ENCODE measurements at regions not wholly inside any gene's neighbourhood (a gene's known extent, or its start where the extent isn't known, plus 50 kb on each side); places are given as distances from the start of the nearest gene placed in this dataset.
"Not testable (repeated sequence)": the region's sequence is repeated elsewhere in the genome, so short reads cannot be mapped to it uniquely, and the experiment has no call there.

GRCh38 chr7:67901808-67902480 is 905.3 kb downstream of the TYW1 start:
- no peak for DNase-seq (ENCODE audit: low read depth, low spot score)

GRCh38 chr7:67907792-67908191 is 911.2 kb downstream of the TYW1 start:
- DNase-seq (ENCODE audit: low read depth, low spot score): no peak

DNA sequence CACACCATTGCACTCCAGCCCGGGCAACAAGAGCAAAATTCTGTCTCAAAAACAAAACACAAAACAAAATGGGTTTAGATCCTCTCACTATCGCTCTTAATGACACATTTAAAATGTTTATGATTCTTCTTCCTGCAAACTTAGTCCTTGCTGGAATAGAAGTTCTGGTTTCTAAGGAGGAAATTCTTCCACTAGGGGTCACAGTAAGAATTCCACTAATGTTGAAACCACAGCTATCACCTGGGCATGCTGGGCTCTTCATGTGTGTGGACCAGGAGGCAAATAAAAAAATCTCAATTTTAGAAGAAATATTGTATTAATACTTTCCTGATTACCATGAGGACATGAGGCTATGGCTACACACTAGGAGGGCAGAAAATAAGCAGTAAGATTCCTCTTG is 915.8 kb downstream of the TYW1 start:
- DNase-seq (ENCODE audit: low read depth, low spot score): no peak

DNA sequence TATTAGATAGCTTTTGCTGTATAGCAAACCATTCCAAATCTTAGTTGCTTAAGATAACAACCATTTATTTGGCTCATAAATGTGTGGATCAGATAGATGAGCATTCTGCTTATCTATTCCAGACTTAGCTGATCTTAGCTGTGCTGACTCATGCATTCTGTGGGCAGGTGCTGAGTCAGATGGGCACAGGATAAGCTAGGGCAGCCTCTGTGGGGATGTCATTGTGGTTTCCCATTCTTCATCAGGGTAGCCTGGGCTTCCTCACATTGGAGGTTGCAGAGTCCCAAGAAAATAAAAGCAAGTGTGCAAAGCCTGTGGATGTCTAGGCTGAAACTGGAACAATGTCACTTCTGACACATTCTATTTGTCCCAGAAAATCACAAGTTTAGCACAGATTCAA is 917.0 kb downstream of the TYW1 start:
- no peak for DNase-seq (ENCODE audit: low read depth, low spot score)

GRCh38 chr7:67916111-67916510 is 919.5 kb downstream of the TYW1 start:
- DNase-seq (ENCODE audit: low read depth, low spot score): not testable (repeated sequence)

DNA sequence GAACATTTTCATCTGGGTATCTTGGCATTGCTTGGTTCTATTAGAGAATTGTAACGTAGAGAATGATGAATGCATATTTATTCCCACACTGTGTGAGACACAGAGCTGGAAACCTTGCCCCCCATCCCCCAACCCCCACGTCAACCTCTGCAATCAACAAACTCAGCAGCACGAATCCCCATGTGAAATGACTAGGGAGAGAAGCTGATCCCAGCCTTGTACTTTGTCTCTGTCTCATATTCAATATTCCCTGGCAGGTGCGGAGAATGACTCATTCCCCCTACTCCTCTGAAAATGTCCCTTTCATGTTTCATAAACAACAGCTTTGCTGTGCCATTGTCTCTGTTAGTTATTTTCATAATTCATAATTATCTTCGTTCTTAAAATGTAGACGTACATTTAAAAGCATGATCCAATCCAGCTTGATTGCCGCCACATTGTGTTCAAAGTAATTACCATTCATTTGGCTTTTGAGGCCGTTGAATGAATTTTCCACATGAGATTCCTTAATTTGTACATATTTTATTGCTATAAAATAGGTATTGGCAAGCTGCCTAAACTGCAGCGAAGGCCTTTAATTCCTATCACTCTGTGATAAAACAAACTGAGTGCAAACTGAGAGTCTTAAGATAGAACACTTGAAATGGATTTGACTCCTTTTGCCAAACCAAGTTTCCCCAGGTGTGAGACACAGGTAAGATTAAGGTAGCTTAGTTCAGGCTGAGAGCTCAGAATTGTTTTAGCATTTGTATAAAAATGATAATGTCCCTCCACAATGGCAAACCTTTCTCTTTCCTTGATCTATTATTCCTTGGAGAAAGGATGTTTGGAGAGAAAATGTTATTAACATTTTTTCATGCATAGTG is 920.2 kb downstream of the TYW1 start:
- DNase-seq (ENCODE audit: low read depth, low spot score): no peak

GRCh38 chr7:67917437-67917755 is 920.8 kb downstream of the TYW1 start:
- no peak for DNase-seq (ENCODE audit: low read depth, low spot score)

DNA sequence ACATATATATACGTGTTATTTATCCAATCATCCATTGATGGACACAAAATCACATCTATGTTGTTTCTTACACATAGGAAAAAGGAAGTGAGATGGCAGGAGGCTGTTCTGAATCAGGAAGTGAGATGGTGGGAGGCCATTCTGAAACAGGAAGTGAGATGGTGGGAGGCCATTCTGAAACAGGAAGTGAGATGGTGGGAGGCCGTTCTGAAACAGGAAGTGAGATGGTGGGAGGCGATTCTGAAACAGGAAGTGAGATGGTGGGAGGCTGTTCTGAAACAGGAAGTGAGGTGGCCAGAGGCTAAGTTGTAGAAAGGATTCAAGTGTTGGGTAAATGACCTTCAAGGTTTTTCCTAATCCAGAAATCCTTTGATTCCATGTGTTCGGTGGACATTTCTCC is 921.5 kb downstream of the TYW1 start:
- DNase-seq (ENCODE audit: low read depth, low spot score): no peak

DNA sequence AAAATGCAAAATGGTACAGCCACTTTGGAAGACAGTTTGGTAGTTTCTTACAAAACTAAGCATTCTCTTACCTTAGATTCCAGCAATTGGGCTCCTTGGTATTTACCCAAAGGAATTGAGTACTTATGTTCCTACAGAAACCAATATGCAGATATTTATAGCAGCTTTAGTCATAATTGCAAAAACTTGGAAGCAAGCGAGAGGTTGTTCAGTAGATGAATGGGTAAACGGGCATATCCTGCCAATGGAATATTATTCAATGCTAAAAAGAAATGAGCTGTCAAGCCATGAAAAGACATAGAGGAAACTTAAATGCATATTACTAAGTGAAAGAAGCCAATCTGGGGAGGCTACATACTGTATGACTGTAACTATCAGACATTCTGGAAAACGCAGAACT is 926.7 kb downstream of the TYW1 start:
- no peak for DNase-seq (ENCODE audit: low read depth, low spot score)

DNA sequence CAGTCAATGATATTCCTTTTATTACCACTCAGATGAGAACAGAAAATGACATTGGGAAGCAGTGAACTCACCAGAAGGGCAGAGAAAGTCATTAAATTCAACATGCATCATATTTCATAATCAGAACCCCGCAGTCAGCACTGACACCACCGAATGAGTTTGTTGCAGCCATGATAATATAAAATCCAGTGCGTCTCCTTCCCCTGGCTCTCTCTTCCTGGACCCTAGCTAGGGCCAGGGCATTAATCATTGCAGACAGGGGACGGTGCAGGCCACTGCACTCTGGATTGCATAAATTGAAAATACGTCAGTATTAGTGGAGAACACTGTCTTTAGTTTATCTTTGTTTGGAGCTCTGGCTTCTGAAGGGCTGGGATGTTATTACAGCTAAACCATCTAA is 931.5 kb downstream of the TYW1 start:
- DNase-seq (ENCODE audit: low read depth, low spot score): no peak

DNA sequence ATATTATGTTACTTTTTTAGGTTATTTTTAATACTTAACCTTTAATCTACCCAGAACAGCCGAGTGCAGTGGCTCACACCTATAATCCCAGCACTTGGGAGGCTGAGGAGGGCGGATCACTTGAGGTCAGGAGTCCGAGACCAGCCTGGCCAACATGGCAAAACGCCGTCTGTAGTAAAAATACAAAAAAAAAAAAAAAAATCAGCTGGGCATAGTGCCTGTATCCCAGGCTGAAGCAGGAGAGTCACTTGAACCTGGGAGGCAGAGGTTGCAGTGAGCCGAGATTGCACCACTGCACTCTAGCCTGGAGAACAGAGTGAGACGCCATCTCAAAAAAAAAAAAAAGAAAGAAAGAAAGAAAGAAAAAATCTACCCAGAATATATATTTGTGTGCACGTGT is 939.8 kb downstream of the TYW1 start:
- DNase-seq (ENCODE audit: low read depth, low spot score): not testable (repeated sequence)

DNA sequence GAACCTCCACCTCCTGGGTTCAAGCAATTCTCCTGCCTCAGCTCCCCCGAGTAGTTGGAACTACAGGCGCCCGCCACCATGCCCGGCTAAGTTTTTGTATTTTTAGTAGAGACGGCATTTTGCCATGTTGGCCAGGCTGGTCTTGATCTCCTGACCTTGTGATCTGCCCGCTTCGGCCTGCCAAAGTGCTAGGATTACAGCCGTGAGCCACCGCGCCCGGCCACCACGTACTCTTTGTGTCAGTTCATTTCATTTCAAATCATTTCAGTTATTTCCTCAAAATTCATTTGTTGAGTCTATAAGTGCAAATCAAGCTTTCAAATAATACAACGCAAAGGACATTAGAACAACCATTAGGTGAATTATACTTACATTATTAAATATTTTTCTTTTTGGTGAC is 943.8 kb downstream of the TYW1 start:
- DNase-seq (ENCODE audit: low read depth, low spot score): no peak

DNA sequence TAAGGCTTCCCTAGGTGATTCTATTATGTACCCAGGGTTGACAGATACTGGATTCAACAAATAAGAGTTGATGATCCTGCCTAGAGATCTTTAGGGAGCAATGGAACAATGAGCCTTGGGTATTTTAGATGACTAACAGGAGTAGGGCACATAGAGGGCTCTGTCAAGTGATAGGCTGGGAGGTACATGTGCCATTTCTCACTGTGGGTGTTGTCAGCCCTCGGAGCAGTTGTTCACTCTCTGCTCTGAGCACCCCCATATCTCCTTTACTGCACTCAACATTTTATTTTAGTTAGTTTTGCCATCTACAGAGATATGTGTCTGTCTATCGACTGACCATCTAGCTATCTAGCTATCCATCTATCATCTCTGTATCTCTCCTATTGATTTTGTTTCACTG is 950.6 kb downstream of the TYW1 start:
- DNase-seq (ENCODE audit: low read depth, low spot score): no peak

DNA sequence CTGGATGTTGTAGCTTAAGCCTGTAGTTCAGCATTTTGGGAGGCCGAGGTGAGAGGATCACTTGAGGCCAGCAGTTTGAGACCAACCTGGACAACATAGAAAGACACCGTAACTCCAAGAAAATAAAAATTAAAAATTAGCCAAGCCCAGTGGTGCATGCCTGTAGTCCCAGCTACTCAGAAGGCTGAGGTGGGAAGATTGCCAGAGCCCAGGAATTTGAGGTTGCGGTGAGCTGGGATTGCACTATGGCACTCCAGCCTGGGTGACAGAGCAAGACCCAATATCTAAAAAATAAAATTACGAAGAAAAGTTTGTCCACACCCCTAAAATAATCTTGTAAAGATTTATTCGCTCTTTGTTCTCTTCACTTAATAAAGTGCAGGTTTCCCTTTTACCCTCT is 951.0 kb downstream of the TYW1 start:
- DNase-seq (ENCODE audit: low read depth, low spot score): no peak

GRCh38 chr7:67950321-67951083 is 953.9 kb downstream of the TYW1 start:
- no peak for DNase-seq (ENCODE audit: low read depth, low spot score)

DNA sequence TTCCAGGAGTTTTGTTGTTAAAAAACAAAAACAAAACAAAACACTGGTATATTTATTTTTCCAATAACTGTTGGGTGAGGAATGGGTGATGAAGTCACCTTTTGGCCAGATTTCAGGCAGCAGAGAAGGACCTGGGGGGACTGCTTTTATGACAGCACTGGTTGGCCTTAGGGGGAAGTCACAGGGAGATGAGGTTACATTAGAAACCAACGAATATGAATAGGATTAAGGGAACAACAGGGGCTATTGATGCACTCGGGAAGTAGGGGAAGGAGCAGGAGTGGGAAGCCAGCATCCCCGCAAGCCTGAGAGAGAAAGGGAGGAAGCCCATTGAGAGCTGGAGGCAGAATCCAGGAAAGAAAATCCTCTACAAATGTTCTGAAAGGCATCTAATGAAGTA is 958.4 kb downstream of the TYW1 start:
- DNase-seq (ENCODE audit: low read depth, low spot score): no peak

- no peak for DNase-seq (ENCODE audit: low read depth, low spot score)
These were observed 966.2 kb downstream of the TYW1 start for GRCh38 chr7:67962863-67963262.

DNA sequence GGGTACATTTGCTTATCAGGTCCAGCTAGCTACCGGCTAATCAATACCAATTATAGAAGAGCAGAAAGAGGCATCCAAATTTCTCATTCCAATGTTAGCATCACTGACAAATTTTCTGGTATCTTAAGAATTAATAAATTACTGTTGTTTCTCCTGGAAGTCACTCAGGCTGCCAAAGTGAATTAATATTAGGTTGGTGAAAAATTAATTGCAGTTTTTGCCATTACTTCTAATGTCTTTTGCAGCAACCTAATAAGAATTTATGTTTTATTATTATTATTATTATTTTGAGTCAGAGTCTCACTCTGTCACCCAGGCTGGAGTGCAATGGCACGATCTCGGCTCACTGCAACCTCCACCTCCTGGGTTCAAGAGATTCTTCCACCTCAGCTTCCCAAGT is 979.9 kb downstream of the TYW1 start:
- no peak for DNase-seq (ENCODE audit: low read depth, low spot score)

- DNase-seq (ENCODE audit: low read depth, low spot score): no peak
These were observed 986.9 kb downstream of the TYW1 start for GRCh38 chr7:67983486-67983885.

GRCh38 chr7:67984326-67984725 is 987.7 kb downstream of the TYW1 start:
- DNase-seq (ENCODE audit: low read depth, low spot score): no peak

DNA sequence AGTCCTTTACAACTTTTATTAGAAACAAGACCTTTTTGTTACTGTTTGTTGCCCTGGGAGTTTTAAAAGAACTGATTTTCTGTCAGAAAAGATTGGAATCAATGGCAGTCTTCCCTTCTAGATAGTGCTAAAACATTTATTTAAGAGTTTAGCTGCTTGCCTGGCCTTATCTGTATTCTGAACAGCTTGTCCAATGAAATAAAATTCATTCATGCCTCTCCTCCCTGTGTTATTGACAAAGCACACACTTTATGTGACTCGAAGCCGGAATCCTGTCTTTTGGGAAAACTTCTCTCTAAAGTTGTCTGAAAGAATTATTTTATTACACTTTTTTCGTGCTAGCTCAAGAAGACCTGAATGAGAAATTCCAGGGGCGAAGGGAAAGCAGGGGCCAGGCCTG is 992.5 kb downstream of the TYW1 start:
- DNase-seq (ENCODE audit: low read depth, low spot score): no peak

GRCh38 chr7:67990003-67990402 is 993.4 kb downstream of the TYW1 start:
- no peak for DNase-seq (ENCODE audit: low read depth, low spot score)

- no peak for DNase-seq (ENCODE audit: low read depth, low spot score)
These were observed 994.1 kb downstream of the TYW1 start for GRCh38 chr7:67990716-67991115.
